Mesenchymal stem cell (in vitro differentiated cells and primary cell): ENCODE measurements at regions not wholly inside any gene's neighbourhood (a gene's known extent, or its start where the extent isn't known, plus 50 kb on each side); places are given as distances from the start of the nearest gene placed in this dataset.
"Not testable (repeated sequence)": the region's sequence is repeated elsewhere in the genome, so short reads cannot be mapped to it uniquely, and the experiment has no call there.

Experiments
- DNase-seq: peaks from one replicate; pipeline ENCODE4 v3.0.0-alpha.2; 2013
- H2AFZ ChIP-seq: one replicate; pipeline ENCODE4 v1.6.1; 2013; ENCODE audit warnings: low read depth, mild to moderate bottlenecking, control low read depth, inconsistent platforms, low read length, moderate library complexity
- H2AK5ac ChIP-seq: 2 replicates; pipeline ENCODE4 v1.6.1; 2013; ENCODE audit warnings: low read length, moderate library complexity, mild to moderate bottlenecking, inconsistent platforms; ENCODE audit not compliant: severe bottlenecking
- H2BK120ac ChIP-seq: one replicate; pipeline ENCODE4 v1.6.1; 2013; ENCODE audit warnings: low read depth, mild to moderate bottlenecking, inconsistent platforms, low read length, moderate library complexity
- H2BK12ac ChIP-seq, 2 experiments: one replicate each; pipeline ENCODE4 v1.6.1; 2013; ENCODE audit warnings: inconsistent platforms in 2 of 2, low read length in 2 of 2, mild to moderate bottlenecking in 2 of 2, moderate library complexity in 2 of 2, control low read depth in 1 of 2
- H2BK15ac ChIP-seq: one replicate; pipeline ENCODE4 v1.6.1; 2013; ENCODE audit warnings: mild to moderate bottlenecking, low read depth, inconsistent platforms; ENCODE audit not compliant: poor library complexity, severe bottlenecking
- H2BK5ac ChIP-seq: 2 replicates; pipeline ENCODE4 v1.6.1; 2013; ENCODE audit warnings: low read depth, mild to moderate bottlenecking, low read length, control low read depth, inconsistent platforms; ENCODE audit not compliant: poor library complexity, severe bottlenecking
- H3K14ac ChIP-seq, 2 experiments: one replicate each; pipeline ENCODE4 v1.6.1; 2013; ENCODE audit warnings: inconsistent platforms in 2 of 2, low read length in 2 of 2, control low read depth in 1 of 2, mild to moderate bottlenecking in 1 of 2, moderate library complexity in 1 of 2
- H3K18ac ChIP-seq, 2 experiments: one replicate each; pipeline ENCODE4 v1.6.1; 2013; ENCODE audit warnings: inconsistent platforms in 2 of 2, low read length in 2 of 2, control low read depth in 1 of 2, low read depth in 1 of 2, mild to moderate bottlenecking in 1 of 2
- H3K23ac ChIP-seq, 2 experiments: one replicate each; pipeline ENCODE4 v1.6.1; 2013; ENCODE audit warnings: inconsistent platforms in 2 of 2, low read length in 2 of 2, mild to moderate bottlenecking in 2 of 2, moderate library complexity in 2 of 2, control low read depth in 1 of 2
- H3K27ac ChIP-seq: 2 replicates; pipeline ENCODE4 v1.5.1; 2013; ENCODE audit warnings: mild to moderate bottlenecking, moderate library complexity, low read length, control low read depth, inconsistent platforms; ENCODE audit not compliant: poor library complexity, severe bottlenecking
- H3K27me3 ChIP-seq, 2 experiments: 2 replicates each; pipeline versions ENCODE4 v1.6.1 to v1.7.0; 2013; ENCODE audit warnings: low read length in 2 of 2, mild to moderate bottlenecking in 2 of 2, moderate library complexity in 2 of 2, control low read depth in 1 of 2, inconsistent platforms in 1 of 2; ENCODE audit not compliant: control insufficient read depth in 1 of 2, insufficient read depth in 1 of 2
- H3K36me3 ChIP-seq, 2 experiments: 2 replicates each; pipeline versions ENCODE4 v1.6.1 to v1.7.0; 2013; ENCODE audit warnings: low read length in 2 of 2, control low read depth in 1 of 2, inconsistent platforms in 1 of 2, low read depth in 1 of 2, mild to moderate bottlenecking in 1 of 2; ENCODE audit not compliant: insufficient read depth in 2 of 2, control insufficient read depth in 1 of 2
- H3K4ac ChIP-seq, 2 experiments: one replicate each; pipeline ENCODE4 v1.6.1; 2013; ENCODE audit warnings: inconsistent platforms in 2 of 2, low read length in 2 of 2, mild to moderate bottlenecking in 2 of 2, moderate library complexity in 2 of 2, control low read depth in 1 of 2, low read depth in 1 of 2
- H3K4me1 ChIP-seq: 2 replicates; pipeline ENCODE4 v1.6.1; 2013; ENCODE audit warnings: low read depth, low read length, control low read depth; ENCODE audit not compliant: control insufficient read depth, insufficient read depth
- H3K4me2 ChIP-seq: 2 replicates; pipeline ENCODE4 v1.6.1; 2013; ENCODE audit warnings: low read length, mild to moderate bottlenecking, inconsistent platforms; ENCODE audit not compliant: poor library complexity, severe bottlenecking
- H3K4me3 ChIP-seq, 2 experiments: 2 replicates each; pipeline versions ENCODE4 v1.5.1 to v1.7.0; 2013; ENCODE audit warnings: low read length in 2 of 2, mild to moderate bottlenecking in 2 of 2, control low read depth in 1 of 2, low read depth in 1 of 2; ENCODE audit not compliant: insufficient read depth in 1 of 2
- H3K79me1 ChIP-seq: replicated peaks from 2 replicates; pipeline ENCODE4 v1.6.1; 2013; ENCODE audit warnings: mild to moderate bottlenecking, control low read depth, low read length, inconsistent platforms; ENCODE audit not compliant: poor library complexity, severe bottlenecking
- H3K9ac ChIP-seq: 2 replicates; pipeline ENCODE4 v1.7.0; 2013; ENCODE audit warnings: mild to moderate bottlenecking, low read length, moderate library complexity
- H3K9me3 ChIP-seq: 2 replicates; pipeline ENCODE4 v1.7.0; 2013; ENCODE audit warnings: mild to moderate bottlenecking, low read length; ENCODE audit not compliant: control insufficient read depth
- H4K8ac ChIP-seq: one replicate; pipeline ENCODE4 v1.6.1; 2013; ENCODE audit warnings: inconsistent platforms, mild to moderate bottlenecking, low read length, moderate library complexity
- H4K91ac ChIP-seq: one replicate; pipeline ENCODE4 v1.6.1; 2013; ENCODE audit warnings: mild to moderate bottlenecking, low read length, inconsistent platforms
- WGBS: methylation state at CpG from one replicate; pipeline ENCODE4 v1.1.7; 2013; ENCODE audit warnings: mixed read lengths; 5-methylcytosine and 5-hydroxymethylcytosine counted together

DNA sequence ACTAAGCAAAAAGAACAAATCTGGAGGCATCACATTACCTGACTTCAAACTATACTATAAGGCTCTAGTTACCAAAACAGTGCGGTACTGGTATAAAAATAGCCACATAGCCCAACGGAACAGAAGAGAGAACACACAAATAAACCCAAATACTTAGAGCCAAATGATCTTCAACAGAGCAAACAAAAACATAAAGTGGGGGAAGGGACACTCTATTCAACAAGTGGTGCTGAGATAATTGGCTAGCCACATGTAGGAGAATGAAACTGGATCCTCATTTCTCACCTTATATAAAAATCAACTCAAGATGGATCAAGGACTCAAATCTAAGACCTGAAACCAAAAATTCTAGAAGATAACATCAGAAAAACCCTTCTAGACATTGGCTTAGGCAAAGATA lies 89.9 kb upstream of the ZNF608 start:
- not testable (repeated sequence) for H2BK12ac ChIP-seq, H2BK15ac ChIP-seq, H3K4me1 ChIP-seq, H3K14ac ChIP-seq, H3K4me2 ChIP-seq, H3K23ac ChIP-seq, H2AFZ ChIP-seq, H3K27ac ChIP-seq, H4K91ac ChIP-seq, H3K4ac ChIP-seq, H3K27me3 ChIP-seq, H3K36me3 ChIP-seq, H2AK5ac ChIP-seq, H3K4me3 ChIP-seq, H3K79me1 ChIP-seq, DNase-seq, H4K8ac ChIP-seq, H3K18ac ChIP-seq, H3K9ac ChIP-seq, H2BK5ac ChIP-seq, H2BK120ac ChIP-seq
- 100% methylated on average over 2 of the region's 2 CpGs for WGBS
- H3K9me3 ChIP-seq: peaks cover 15% of the 10 kb centered on the region

DNA sequence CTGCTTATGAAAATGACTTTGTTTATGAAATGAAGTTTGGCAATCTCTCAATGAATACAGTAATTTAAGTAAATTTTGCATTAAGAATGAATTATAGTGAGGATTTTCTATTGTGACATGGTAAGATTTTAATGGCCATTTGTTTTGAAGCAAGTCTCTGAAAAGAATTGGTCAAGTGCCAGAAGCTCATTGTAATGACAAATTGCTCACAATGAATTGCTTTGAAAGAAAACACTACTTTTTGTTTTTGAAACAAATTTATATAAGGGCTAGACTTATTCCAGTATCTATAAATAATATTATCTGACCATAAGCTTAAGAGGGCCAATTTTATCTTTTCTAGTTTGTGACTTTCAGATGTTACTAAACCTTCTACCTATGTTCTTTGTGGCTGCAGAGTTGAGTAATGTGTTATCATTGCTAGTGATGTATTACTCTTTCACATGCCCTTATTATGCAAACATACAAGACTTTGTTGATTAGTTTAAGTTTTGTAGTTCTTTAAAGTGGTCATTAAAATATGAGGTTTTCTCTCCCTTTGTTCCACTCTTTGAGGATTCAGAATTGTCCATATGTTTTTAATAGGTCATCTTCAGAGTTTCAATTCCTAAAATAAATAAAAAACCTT lies 93.0 kb upstream of the ZNF608 start:
- H2AK5ac ChIP-seq: no peak overlapping the region
- H2AFZ ChIP-seq: no peak overlapping the region
- no peaks in the 10 kb centered on the region for H3K79me1 ChIP-seq
- no peak overlapping the region for H2BK12ac ChIP-seq
- H2BK5ac ChIP-seq: no peak overlapping the region
- H3K4me1 ChIP-seq: no peaks in the 10 kb centered on the region
- no peak overlapping the region for H3K14ac ChIP-seq
- H3K23ac ChIP-seq: no peak overlapping the region
- no peaks in the 10 kb centered on the region for H3K9me3 ChIP-seq
- no peak overlapping the region for H3K27ac ChIP-seq
- peak; percentile 37 for DNase-seq
- no peak overlapping the region for H3K4me3 ChIP-seq
- no peak overlapping the region for H3K4ac ChIP-seq
- no peak overlapping the region for H4K8ac ChIP-seq
- no peaks in the 10 kb centered on the region for H3K36me3 ChIP-seq
- no peak overlapping the region for H3K18ac ChIP-seq
- no peak overlapping the region for H3K4me2 ChIP-seq
- no peaks in the 10 kb centered on the region for H3K27me3 ChIP-seq
- no peak overlapping the region for H4K91ac ChIP-seq
- no peak overlapping the region for H2BK120ac ChIP-seq
- no peak overlapping the region for H3K9ac ChIP-seq
- no peak overlapping the region for H2BK15ac ChIP-seq

DNA sequence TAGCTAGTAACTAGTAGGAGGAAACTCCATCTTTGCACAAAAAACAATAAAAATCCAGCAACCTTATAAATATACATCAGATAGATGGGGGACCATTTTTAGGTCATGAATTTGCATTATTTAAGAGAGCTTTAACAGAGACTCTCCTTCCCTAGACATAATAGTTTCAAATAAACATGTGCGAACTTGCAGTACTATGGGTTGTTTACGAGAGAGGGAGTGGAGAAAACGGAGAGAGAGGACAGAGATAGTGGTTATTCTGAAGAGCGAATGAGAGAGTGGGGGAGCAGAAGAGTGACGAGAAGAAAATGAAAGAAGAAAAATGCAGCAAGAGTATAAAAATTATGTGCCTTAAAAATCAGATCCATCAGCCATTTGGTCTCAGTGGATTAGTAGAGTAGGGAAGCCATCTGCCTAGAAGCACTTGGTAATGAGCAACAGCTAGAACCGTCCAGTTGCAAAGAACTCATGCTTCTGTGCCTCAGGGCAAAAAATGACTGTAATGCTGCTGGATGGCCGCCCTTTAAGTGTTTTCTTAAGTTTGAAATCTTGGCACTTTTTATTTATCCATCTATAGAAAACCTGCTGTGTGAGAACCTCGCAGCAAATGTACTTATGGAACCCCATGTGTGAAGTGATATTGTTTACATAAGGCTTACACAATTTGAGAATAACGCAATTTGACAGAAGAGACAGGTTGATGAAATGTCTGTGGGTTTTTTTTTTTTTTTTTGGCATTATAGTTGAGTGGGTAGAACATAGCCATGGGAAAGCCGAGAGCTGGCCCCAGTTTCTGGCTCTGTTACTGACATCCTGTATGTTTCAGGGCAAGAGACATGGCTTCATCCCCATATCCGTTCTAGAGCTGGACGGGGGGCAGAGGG lies 95.6 kb upstream of the ZNF608 start:
- DNase-seq: no peak
- Histone ChIP-seq H2BK120ac (no peak overlapping the region), H3K23ac (no peak overlapping the region), H3K14ac (no peak overlapping the region), H2BK15ac (no peak overlapping the region), H4K8ac (no peak overlapping the region), H3K79me1 (no peaks in the 10 kb centered on the region), H2AFZ (no peak overlapping the region), H3K4me3 (no peak overlapping the region), H3K9me3 (no peaks in the 10 kb centered on the region), H2AK5ac (no peak overlapping the region), H3K9ac (no peak overlapping the region), H3K18ac (no peak overlapping the region), H3K4me1 (no peaks in the 10 kb centered on the region), H2BK5ac (no peak overlapping the region), H3K36me3 (no peaks in the 10 kb centered on the region), H3K4ac (no peak overlapping the region), H3K4me2 (no peak overlapping the region), H3K27ac (no peak overlapping the region), H4K91ac (no peak overlapping the region), H3K27me3 (no peaks in the 10 kb centered on the region), H2BK12ac (no peak overlapping the region)
- WGBS: 93% methylated on average over 10 of the region's 12 CpGs

DNA sequence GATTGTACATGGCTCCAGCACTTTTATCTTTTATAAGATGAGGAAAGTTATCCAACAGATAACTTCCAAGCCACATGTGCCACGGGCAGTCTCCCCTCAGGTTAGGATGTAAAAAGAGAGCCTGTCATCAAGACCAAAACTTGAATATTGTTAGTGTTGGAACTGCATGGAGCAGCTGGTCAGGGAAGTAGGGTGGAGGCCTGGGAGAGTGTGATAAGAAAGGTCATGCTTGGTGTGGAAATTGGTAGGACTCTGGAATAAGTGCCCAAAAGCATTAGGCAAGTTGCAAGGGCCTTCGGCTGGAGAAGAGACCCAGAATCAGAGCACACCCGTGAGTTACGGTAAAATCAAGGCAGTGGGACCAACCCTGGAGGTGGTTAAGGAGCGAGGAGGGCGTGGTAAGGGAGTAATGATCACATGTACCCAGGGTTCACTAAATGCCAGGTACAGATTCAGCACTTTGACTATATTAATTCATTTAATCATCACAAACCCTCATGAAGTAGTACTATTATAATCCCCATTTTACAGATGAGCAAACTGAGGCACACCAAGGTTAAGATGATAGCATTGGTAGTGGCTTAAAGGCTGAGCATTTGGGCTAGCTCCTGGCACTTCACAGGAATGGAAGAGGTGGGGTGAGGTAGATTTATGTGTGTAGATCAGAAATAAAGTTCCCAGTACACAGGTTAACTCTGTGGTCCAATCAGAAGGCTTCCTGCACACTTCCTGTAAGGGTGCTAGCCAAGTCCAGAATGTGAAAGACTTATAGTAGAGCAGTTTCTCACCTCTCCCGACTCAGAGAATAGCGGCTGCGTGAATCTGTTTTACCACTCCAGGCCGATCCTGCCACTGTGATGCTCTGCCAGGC lies 96.5 kb upstream of the ZNF608 start:
- Histone ChIP-seq H3K79me1 (no peaks in the 10 kb centered on the region), H3K4ac (no peak overlapping the region), H3K36me3 (no peaks in the 10 kb centered on the region), H3K18ac (no peak overlapping the region), H3K23ac (no peak overlapping the region), H3K9me3 (no peaks in the 10 kb centered on the region), H3K27ac (no peak overlapping the region), H2BK15ac (no peak overlapping the region), H2BK120ac (no peak overlapping the region), H2BK5ac (no peak overlapping the region), H3K27me3 (no peaks in the 10 kb centered on the region), H3K4me3 (no peak overlapping the region), H4K91ac (no peak overlapping the region), H3K4me2 (no peak overlapping the region), H3K4me1 (no peaks in the 10 kb centered on the region), H2AK5ac (no peak overlapping the region), H3K9ac (no peak overlapping the region), H2BK12ac (no peak overlapping the region), H4K8ac (no peak overlapping the region), H3K14ac (no peak overlapping the region), H2AFZ (no peak overlapping the region)
- DNase-seq: no peak
- WGBS: 98% methylated on average over 10 of the region's 10 CpGs
